ENCODE measurements at regions not wholly inside any gene's neighbourhood (a gene's known extent, or its start where the extent isn't known, plus 50 kb on each side); places are given as distances from the start of the nearest gene placed in this dataset.

GRCh38 chr12:23004473-23005020, 379.6 kb downstream of the ETNK1 start:
- no peak for DNase-seq (ENCODE audit: low read depth)
- TF ChIP-seq CTCF (IDR thresholded peaks at IDR 0.05; ENCODE audit: insufficient read depth, low read length, poor library complexity, severe bottlenecking): no peak

GRCh38 chr12:23005387-23005786, 380.4 kb downstream of the ETNK1 start:
- H3K27me3 ChIP-seq (ENCODE audit: control insufficient read depth, insufficient read depth, low read length): no peaks in the 10 kb centered on the region
- no peak overlapping the region for H3K4me3 ChIP-seq (ENCODE audit: low read depth, low read length)
- no peak for DNase-seq (ENCODE audit: low read depth)
- TF ChIP-seq CTCF (IDR thresholded peaks at IDR 0.05; ENCODE audit: insufficient read depth, low read length, poor library complexity, severe bottlenecking): no peak
- no peaks in the 10 kb centered on the region for H3K36me3 ChIP-seq (ENCODE audit: control insufficient read depth, insufficient read depth, low read length)

More at GRCh38 chr12:23004473-23005020, 379.6 kb downstream of the ETNK1 start:
- no peaks in the 10 kb centered on the region for H3K27me3 ChIP-seq (ENCODE audit: control insufficient read depth, insufficient read depth, low read length)
- H3K4me3 ChIP-seq (ENCODE audit: low read depth, low read length): no peak overlapping the region
- no peaks in the 10 kb centered on the region for H3K36me3 ChIP-seq (ENCODE audit: control insufficient read depth, insufficient read depth, low read length)

GRCh38 chr12:23006413-23006812, 381.4 kb downstream of the ETNK1 start:
- TF ChIP-seq CTCF (IDR thresholded peaks at IDR 0.05; ENCODE audit: insufficient read depth, low read length, poor library complexity, severe bottlenecking): no peak
- Histone ChIP-seq H3K4me3 (ENCODE audit: low read depth, low read length) (no peak overlapping the region), H3K36me3 (ENCODE audit: control insufficient read depth, insufficient read depth, low read length) (no peaks in the 10 kb centered on the region), H3K27me3 (ENCODE audit: control insufficient read depth, insufficient read depth, low read length) (no peaks in the 10 kb centered on the region)
- DNase-seq (ENCODE audit: low read depth): no peak

- Histone ChIP-seq H3K36me3 (ENCODE audit: control insufficient read depth, insufficient read depth, low read length) (no peaks in the 10 kb centered on the region), H3K4me3 (ENCODE audit: low read depth, low read length) (no peak overlapping the region), H3K27me3 (ENCODE audit: control insufficient read depth, insufficient read depth, low read length) (no peaks in the 10 kb centered on the region)
- no peak for TF ChIP-seq CTCF (IDR thresholded peaks at IDR 0.05; ENCODE audit: insufficient read depth, low read length, poor library complexity, severe bottlenecking)
- DNase-seq (ENCODE audit: low read depth): no peak
These were observed 383.7 kb downstream of the ETNK1 start for GRCh38 chr12:23008623-23009022.

- TF ChIP-seq CTCF (IDR thresholded peaks at IDR 0.05; ENCODE audit: insufficient read depth, low read length, poor library complexity, severe bottlenecking): no peak
- Histone ChIP-seq H3K36me3 (ENCODE audit: control insufficient read depth, insufficient read depth, low read length) (no peaks in the 10 kb centered on the region), H3K4me3 (ENCODE audit: low read depth, low read length) (no peak overlapping the region), H3K27me3 (ENCODE audit: control insufficient read depth, insufficient read depth, low read length) (no peaks in the 10 kb centered on the region)
- DNase-seq (ENCODE audit: low read depth): no peak
These were observed 389.8 kb downstream of the ETNK1 start for GRCh38 chr12:23014749-23015148.

GRCh38 chr12:23025372-23026016, 400.5 kb downstream of the ETNK1 start:
- H3K36me3 ChIP-seq (ENCODE audit: control insufficient read depth, insufficient read depth, low read length): no peaks in the 10 kb centered on the region
- H3K4me3 ChIP-seq (ENCODE audit: low read depth, low read length): no peak overlapping the region
- no peak for DNase-seq (ENCODE audit: low read depth)
- no peaks in the 10 kb centered on the region for H3K27me3 ChIP-seq (ENCODE audit: control insufficient read depth, insufficient read depth, low read length)
- no peak for TF ChIP-seq CTCF (IDR thresholded peaks at IDR 0.05; ENCODE audit: insufficient read depth, low read length, poor library complexity, severe bottlenecking)

Data from kidney epithelial cell (primary cell).